ENCODE measurements at regions not wholly inside any gene's neighbourhood (a gene's known extent, or its start where the extent isn't known, plus 50 kb on each side); places are given as distances from the start of the nearest gene placed in this dataset.

- H3K27ac ChIP-seq: no peak overlapping the region
- DNase-seq: no peak
- no peak for TF ChIP-seq CTCF (IDR thresholded peaks at IDR 0.05; ENCODE audit: low read depth, low read length, missing control alignments)
- no peak overlapping the region for H3K4me3 ChIP-seq (ENCODE audit: low read depth, low read length)
- H3K36me3 ChIP-seq (replicated peaks): no peaks in the 10 kb centered on the region
- peaks cover 5% of the 10 kb centered on the region for H3K27me3 ChIP-seq (replicated peaks)
- in situ Hi-C loops (cut with HindIII; ENCODE audit: low pct_ligation_motif_present, low sequenced_read_pairs): no loop called here
These were observed 98.3 kb upstream of the FMN2 start for GRCh38 chr1:239993366-239993765.

DNA sequence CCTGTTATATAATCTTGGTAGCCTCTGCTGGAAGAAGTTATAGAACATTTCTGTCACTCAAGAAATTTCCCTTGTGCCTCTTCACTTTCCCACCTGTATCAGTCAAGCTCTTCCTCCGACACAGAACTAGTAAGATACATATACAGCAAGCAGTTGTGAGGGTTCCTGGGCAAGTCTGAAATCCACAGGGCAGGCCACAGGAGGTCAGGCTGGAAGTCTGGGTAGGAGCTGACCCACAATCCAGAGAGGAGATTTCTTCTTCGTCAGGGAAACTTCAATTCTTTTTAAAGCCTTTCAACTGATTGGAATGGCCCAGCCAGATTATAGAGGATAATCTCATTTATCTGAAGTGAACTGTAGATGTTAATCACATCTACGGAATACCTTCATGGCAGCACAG, 96.4 kb upstream of the FMN2 start:
- TF ChIP-seq CTCF (IDR thresholded peaks at IDR 0.05; ENCODE audit: low read depth, low read length, missing control alignments): no peak
- no peak for DNase-seq
- no peak overlapping the region for H3K4me3 ChIP-seq (ENCODE audit: low read depth, low read length)
- no peaks in the 10 kb centered on the region for H3K36me3 ChIP-seq (replicated peaks)
- H3K27me3 ChIP-seq (replicated peaks): peaks cover 5% of the 10 kb centered on the region
- H3K27ac ChIP-seq: no peak overlapping the region
- in situ Hi-C loops (cut with HindIII; ENCODE audit: low pct_ligation_motif_present, low sequenced_read_pairs): no loop called here

- no peaks in the 10 kb centered on the region for H3K36me3 ChIP-seq (replicated peaks)
- in situ Hi-C loops (cut with HindIII; ENCODE audit: low pct_ligation_motif_present, low sequenced_read_pairs): no loop called here
- no peak for TF ChIP-seq CTCF (IDR thresholded peaks at IDR 0.05; ENCODE audit: low read depth, low read length, missing control alignments)
- H3K4me3 ChIP-seq (ENCODE audit: low read depth, low read length): peak overlapping the region; percentile 43
- no peak overlapping the region for H3K27ac ChIP-seq
- peaks cover 5% of the 10 kb centered on the region for H3K27me3 ChIP-seq (replicated peaks)
- DNase-seq: no peak
These were observed 94.5 kb upstream of the FMN2 start for GRCh38 chr1:239997160-239997514.

GRCh38 chr1:239997515-239998311, 94.0 kb upstream of the FMN2 start:
- Histone ChIP-seq H3K27me3 (replicated peaks) (peaks cover 5% of the 10 kb centered on the region), H3K27ac (no peak overlapping the region), H3K36me3 (replicated peaks) (no peaks in the 10 kb centered on the region), H3K4me3 (ENCODE audit: low read depth, low read length) (peak overlapping the region; percentile 43)
- peak; percentile 26 for TF ChIP-seq CTCF (IDR thresholded peaks at IDR 0.05; ENCODE audit: low read depth, low read length, missing control alignments)
- in situ Hi-C loops (cut with HindIII; ENCODE audit: low pct_ligation_motif_present, low sequenced_read_pairs): no loop called here
- DNase-seq: no peak

- in situ Hi-C loops (cut with HindIII; ENCODE audit: low pct_ligation_motif_present, low sequenced_read_pairs): no loop called here
- TF ChIP-seq CTCF (IDR thresholded peaks at IDR 0.05; ENCODE audit: low read depth, low read length, missing control alignments): no peak
These were observed 93.4 kb upstream of the FMN2 start for GRCh38 chr1:239998312-239998649.

DNA sequence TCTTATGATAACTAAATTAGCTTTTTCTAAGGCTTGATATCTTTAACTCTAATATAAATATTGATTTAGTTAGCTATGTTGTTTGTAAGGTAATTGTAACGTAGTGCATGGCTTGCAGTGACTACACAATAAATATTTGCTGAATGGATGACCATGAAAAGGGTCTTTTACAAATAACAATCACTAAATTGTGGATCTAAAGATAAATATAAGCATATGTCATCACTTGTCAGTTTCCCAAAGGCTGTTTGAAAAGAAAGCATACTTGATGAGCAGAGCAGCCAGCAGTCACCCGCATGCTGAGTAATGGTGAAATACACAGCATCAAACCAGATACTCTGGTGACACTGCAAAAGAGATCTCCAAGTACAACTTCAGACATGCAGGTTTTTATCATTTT, 92.5 kb upstream of the FMN2 start:
- no peak for DNase-seq
- no peak for TF ChIP-seq CTCF (IDR thresholded peaks at IDR 0.05; ENCODE audit: low read depth, low read length, missing control alignments)
- H3K27me3 ChIP-seq (replicated peaks): peaks cover 5% of the 10 kb centered on the region
- in situ Hi-C loops (cut with HindIII; ENCODE audit: low pct_ligation_motif_present, low sequenced_read_pairs): no loop called here
- no peaks in the 10 kb centered on the region for H3K36me3 ChIP-seq (replicated peaks)
- no peak overlapping the region for H3K27ac ChIP-seq
- no peak overlapping the region for H3K4me3 ChIP-seq (ENCODE audit: low read depth, low read length)

More at GRCh38 chr1:239998312-239998649, 93.4 kb upstream of the FMN2 start:
- no peaks in the 10 kb centered on the region for H3K36me3 ChIP-seq (replicated peaks)
- no peak for DNase-seq
- peak overlapping the region; percentile 43 for H3K4me3 ChIP-seq (ENCODE audit: low read depth, low read length)
- peaks cover 5% of the 10 kb centered on the region for H3K27me3 ChIP-seq (replicated peaks)
- H3K27ac ChIP-seq: no peak overlapping the region
